PC-3 (cell line): ENCODE measurements at regions not wholly inside any gene's neighbourhood (a gene's known extent, or its start where the extent isn't known, plus 50 kb on each side); places are given as distances from the start of the nearest gene placed in this dataset.

Experiments used
- CTCF ChIP-seq: fragments of 300-600 bp; sonication (generic); conservative IDR thresholded peaks from 2 replicates; pipeline ENCODE4 v1.5.1; 2017; ENCODE audit warnings: antibody characterized with exemption, low read depth, mild to moderate bottlenecking, low read length
- EZH2 ChIP-seq: fragments of 300-600 bp; sonication (generic); IDR thresholded peaks from one replicate; pipeline ENCODE4 v1.6.1; 2017; ENCODE audit warnings: antibody characterized with exemption, mild to moderate bottlenecking, low read length; ENCODE audit not compliant: unreplicated experiment
- EZH2phosphoT487 ChIP-seq: fragments of 300-600 bp; sonication (generic); IDR thresholded peaks from 2 replicates; pipeline ENCODE4 v1.6.1; 2018; ENCODE audit warnings: mild to moderate bottlenecking, antibody characterized with exemption, low read length, borderline replicate concordance

GRCh38 chr5:34498572-34498971 is 157.6 kb upstream of the RAI14 start:
- TF ChIP-seq CTCF, result no peak
- no peak for TF ChIP-seq EZH2
- TF ChIP-seq EZH2phosphoT487, result no peak
